ENCODE measurements at regions not wholly inside any gene's neighbourhood (a gene's known extent, or its start where the extent isn't known, plus 50 kb on each side); places are given as distances from the start of the nearest gene placed in this dataset.

DNA sequence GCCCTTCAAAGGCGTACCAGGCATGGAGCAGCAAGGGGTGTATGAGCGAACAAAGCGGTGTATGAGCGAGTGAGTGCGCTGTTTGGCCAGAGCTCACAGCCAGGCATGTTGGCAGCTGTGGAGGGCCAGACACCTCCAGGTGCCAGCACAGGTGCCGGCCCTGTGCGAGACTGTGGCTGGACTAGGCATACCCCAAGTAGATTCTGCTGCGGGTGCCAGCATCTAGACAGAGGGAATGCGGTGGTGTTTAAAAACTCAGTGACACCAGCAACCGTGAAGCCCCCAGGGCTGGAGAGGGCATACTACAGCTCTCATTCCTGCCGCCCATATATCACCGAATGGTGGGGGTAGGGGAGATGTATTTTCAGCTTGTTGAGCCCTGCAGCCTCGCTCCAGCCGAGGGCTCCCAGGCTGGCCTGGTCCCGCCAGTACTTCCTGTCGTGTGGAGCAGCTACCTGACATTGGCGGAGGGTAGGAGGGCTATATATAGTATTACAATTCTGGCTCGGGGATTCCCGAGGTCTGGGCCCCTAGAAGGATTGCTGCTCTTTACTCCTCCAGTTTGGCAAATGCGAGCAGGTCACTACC lies 1829.6 kb upstream of the NUDT12 start:
- Histone ChIP-seq H3K36me3 (ENCODE audit: control insufficient read depth, insufficient read depth, low read length) (no peaks in the 10 kb centered on the region), H3K27me3 (ENCODE audit: control insufficient read depth, insufficient read depth, low read length) (no peaks in the 10 kb centered on the region), H3K4me3 (ENCODE audit: low read depth, low read length) (no peak overlapping the region)
- TF ChIP-seq, protein P1, sequence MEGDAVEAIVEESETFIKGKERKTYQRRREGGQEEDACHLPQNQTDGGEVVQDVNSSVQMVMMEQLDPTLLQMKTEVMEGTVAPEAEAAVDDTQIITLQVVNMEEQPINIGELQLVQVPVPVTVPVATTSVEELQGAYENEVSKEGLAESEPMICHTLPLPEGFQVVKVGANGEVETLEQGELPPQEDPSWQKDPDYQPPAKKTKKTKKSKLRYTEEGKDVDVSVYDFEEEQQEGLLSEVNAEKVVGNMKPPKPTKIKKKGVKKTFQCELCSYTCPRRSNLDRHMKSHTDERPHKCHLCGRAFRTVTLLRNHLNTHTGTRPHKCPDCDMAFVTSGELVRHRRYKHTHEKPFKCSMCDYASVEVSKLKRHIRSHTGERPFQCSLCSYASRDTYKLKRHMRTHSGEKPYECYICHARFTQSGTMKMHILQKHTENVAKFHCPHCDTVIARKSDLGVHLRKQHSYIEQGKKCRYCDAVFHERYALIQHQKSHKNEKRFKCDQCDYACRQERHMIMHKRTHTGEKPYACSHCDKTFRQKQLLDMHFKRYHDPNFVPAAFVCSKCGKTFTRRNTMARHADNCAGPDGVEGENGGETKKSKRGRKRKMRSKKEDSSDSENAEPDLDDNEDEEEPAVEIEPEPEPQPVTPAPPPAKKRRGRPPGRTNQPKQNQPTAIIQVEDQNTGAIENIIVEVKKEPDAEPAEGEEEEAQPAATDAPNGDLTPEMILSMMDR (IDR thresholded peaks at IDR 0.05; ENCODE audit: insufficient read depth, low read length, severe bottlenecking): no peak
- DNase-seq (ENCODE audit: low read depth): no peak
- no peak for FAIRE-seq

DNA sequence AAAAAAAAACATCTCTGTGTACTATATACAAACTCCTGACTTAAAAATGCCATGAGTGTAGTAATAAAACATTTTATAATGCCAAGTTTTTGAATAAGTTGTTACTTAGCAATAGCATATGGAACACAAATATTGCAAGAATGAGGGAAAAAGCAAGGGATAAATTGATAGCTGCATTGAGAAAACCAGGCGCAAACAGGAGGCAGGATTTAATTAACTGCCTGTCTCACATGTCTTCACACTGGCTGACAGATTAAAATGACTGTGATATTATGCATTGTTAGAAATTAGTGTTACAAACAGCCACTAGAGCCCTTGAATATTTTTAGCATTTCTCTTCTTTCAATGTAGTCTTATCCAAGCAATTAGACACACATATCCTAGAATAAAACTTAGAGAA lies 1817.5 kb upstream of the NUDT12 start:
- H3K27me3 ChIP-seq (ENCODE audit: control insufficient read depth, insufficient read depth, low read length): no peaks in the 10 kb centered on the region
- H3K4me3 ChIP-seq (ENCODE audit: low read depth, low read length): no peak overlapping the region
- TF ChIP-seq, protein P1 (IDR thresholded peaks at IDR 0.05; ENCODE audit: insufficient read depth, low read length, severe bottlenecking): no peak
- DNase-seq (ENCODE audit: low read depth) (no peak), FAIRE-seq (no peak)
- no peaks in the 10 kb centered on the region for H3K36me3 ChIP-seq (ENCODE audit: control insufficient read depth, insufficient read depth, low read length)

DNA sequence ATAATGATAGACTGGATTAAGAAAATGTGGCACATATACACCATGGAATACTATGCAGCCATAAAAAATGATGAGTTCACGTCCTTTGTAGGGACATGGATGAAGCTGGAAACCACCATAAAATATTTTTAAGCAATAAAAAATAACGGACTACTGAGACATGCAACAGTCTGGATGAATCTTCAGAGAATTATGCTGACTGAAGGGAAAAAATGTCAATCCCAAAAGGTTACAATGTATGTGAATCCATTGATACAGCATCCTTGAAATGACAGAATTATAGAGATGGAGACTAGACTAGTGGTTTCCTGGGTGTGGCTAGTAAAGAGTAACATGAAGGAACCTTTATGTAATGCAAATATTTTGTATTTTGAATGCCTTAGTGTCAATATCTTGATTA lies 1808.6 kb upstream of the NUDT12 start:
- TF ChIP-seq, protein P1 (IDR thresholded peaks at IDR 0.05; ENCODE audit: insufficient read depth, low read length, severe bottlenecking): no peak
- no peaks in the 10 kb centered on the region for H3K36me3 ChIP-seq (ENCODE audit: control insufficient read depth, insufficient read depth, low read length)
- H3K27me3 ChIP-seq (ENCODE audit: control insufficient read depth, insufficient read depth, low read length): no peaks in the 10 kb centered on the region
- DNase-seq (ENCODE audit: low read depth): no peak
- no peak for FAIRE-seq
- no peak overlapping the region for H3K4me3 ChIP-seq (ENCODE audit: low read depth, low read length)

DNA sequence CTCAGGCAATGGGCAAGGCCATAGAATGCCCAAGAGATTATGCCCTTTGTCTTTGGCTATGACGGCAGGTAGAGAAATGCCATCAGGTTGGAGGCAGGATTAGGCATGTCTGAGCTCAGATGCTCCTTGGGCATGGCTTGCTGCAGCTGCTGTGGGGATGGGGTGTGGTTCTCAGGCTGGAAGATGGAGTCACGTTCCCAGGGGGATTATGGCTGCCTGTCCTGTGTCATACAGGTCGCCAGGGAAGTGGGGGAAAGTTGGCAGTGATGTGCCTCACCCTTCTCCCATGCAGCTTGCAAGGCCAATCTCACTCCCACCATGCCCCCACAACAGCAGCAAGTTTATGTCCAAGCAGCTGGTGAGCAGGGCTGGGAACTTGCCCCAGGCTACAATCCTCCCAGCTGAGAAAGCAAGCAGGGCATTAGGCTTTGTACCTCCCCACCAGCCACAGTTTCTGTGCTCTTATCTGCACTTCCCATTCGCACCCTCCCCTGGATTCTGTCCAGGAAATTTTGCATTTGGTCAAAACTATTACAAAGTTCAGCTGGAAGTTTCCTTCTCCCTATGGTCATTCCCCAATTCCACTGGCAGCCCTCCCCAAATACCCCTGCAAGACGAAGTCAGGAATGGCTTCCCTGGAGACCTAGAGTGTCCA lies 1788.0 kb upstream of the NUDT12 start:
- H3K4me3 ChIP-seq (ENCODE audit: low read depth, low read length): no peak overlapping the region
- H3K27me3 ChIP-seq (ENCODE audit: control insufficient read depth, insufficient read depth, low read length): no peaks in the 10 kb centered on the region
- no peaks in the 10 kb centered on the region for H3K36me3 ChIP-seq (ENCODE audit: control insufficient read depth, insufficient read depth, low read length)
- TF ChIP-seq, protein P1 (IDR thresholded peaks at IDR 0.05; ENCODE audit: insufficient read depth, low read length, severe bottlenecking): no peak
- DNase-seq (ENCODE audit: low read depth) (peak; percentile 3), FAIRE-seq (no peak)

DNA sequence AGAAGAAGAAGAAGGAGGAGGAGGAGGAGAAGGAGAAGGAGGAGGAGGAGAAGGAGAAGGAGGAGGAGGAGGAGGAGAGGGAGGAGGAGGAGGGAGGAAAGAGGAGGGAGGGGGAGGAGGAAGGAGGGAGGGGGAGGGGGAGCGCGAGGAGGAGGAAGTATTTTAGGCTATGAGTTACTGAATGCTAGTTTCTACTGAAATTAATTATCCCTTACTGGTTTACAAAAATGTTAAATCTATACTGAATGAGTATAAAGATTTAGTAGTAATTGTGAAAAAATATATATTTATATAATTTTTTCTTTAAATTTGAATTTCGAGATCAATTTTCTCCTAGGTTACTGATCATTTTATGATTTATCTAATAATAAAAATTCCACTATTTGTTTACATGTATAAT lies 1769.0 kb upstream of the NUDT12 start:
- FAIRE-seq (no peak), DNase-seq (ENCODE audit: low read depth) (no peak)
- TF ChIP-seq, protein P1 (IDR thresholded peaks at IDR 0.05; ENCODE audit: insufficient read depth, low read length, severe bottlenecking): no peak
- H3K4me3 ChIP-seq (ENCODE audit: low read depth, low read length): no peak overlapping the region
- no peaks in the 10 kb centered on the region for H3K27me3 ChIP-seq (ENCODE audit: control insufficient read depth, insufficient read depth, low read length)
- H3K36me3 ChIP-seq (ENCODE audit: control insufficient read depth, insufficient read depth, low read length): no peaks in the 10 kb centered on the region

DNA sequence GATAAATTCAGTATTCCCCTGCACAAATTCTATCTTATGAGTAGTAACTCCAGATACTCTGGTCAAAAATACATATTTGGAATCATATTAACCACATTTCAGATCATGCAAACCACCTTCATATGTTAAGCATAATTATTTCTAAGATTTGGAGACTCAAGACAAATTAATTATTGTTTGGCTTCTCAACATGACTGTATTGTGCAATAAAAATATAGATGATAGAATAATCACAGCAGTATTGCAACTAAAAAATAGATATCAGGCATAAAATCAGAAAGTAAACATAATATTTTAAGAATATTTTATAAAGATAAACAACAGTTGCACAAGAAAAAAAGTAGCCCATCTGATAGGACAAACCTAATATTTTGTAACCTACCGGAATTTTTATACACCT lies 1767.6 kb upstream of the NUDT12 start:
- H3K4me3 ChIP-seq (ENCODE audit: low read depth, low read length): no peak overlapping the region
- H3K36me3 ChIP-seq (ENCODE audit: control insufficient read depth, insufficient read depth, low read length): no peaks in the 10 kb centered on the region
- H3K27me3 ChIP-seq (ENCODE audit: control insufficient read depth, insufficient read depth, low read length): no peaks in the 10 kb centered on the region
- TF ChIP-seq, protein P1 (IDR thresholded peaks at IDR 0.05; ENCODE audit: insufficient read depth, low read length, severe bottlenecking): no peak
- FAIRE-seq (no peak), DNase-seq (ENCODE audit: low read depth) (no peak)
